GM21390 (cell line): ENCODE measurements at regions not wholly inside any gene's neighbourhood (a gene's known extent, or its start where the extent isn't known, plus 50 kb on each side); places are given as distances from the start of the nearest gene placed in this dataset.
"Not testable (repeated sequence)": the region's sequence is repeated elsewhere in the genome, so short reads cannot be mapped to it uniquely, and the experiment has no call there.

Source experiments
- ATAC-seq: cut with Tn5 transposase; IDR thresholded peaks from one replicate; pipeline ENCODE4 v1.9.1; 2021; ENCODE audit not compliant: unreplicated experiment

DNA sequence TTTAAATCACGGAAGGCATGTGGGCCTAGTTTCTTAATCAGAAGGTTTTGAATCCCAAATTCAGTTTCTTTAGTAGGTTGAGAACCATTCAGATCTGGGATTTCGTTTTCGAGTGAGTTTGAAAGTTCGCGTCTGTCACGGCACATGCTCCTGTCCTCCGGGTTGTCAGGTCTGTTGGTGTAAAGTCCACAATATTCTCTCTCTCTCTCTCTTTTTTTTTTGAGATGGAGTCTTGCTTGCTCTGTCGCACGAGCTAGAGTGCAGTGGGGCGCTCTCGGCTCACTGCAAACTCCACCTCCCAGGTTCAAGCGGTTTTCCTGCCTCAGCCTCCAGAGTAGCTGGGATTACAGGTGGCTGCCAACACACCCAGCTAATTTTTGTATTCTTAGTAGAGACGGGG, 4390.6 kb upstream of the TPTE start:
- not testable (repeated sequence) for ATAC-seq

DNA sequence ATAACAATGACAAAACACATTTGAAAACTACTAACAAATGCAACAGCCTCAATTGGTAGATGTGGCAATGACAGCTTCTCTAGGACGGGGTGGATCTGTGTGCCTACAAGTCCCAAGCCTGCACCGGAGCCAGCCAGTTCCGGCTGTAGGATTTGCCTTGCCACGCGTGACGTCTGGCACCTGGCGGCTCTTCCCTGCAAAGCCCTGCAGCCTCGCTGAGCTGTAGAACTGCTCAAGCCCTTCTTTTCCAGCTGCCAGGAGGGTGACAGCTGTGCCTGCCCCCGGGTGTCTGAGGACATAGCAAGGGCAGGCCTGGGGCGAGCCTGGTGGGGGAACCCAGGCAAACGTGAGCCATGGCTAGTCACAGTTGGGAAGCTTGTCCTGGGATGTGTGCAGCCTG, 4388.0 kb upstream of the TPTE start:
- not testable (repeated sequence) for ATAC-seq

DNA sequence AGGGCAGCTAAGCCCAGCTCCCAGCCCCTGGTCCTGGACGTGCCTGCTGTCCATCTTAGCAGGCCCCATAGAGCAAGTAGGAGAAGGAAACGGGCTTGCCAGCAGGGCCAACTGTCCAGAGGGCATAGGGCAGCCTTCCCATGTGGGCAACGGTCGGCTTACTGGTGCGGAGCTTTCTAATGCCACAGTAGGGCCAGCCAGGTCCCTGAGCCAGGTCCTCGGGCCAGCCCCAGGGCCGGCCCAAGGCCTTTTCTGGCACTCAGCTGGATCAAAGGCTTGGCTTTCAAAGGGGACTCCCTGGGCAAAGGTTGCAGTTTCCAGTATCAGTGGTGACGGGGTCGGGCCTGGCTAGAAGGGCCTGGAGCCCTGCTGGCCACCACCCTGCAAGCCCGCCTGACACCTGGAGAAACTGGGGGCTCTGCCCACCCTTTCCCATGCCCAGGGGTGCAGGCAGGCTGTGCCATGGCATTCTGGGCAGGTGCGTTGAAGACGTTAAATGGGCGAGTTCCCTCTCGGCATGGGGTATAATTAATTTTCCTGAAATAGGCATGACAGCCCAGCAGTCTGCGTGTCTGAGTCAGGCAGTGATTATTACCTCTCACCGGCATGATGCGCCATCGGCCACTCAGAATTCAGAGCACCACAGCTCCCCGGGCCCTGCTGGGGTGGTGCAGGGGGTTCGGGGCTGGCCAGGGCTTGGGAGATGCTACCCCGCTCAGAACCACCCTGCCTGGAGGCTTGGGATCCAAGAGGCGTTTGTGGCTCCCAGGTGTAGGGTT, 4387.3 kb upstream of the TPTE start:
- not testable (repeated sequence) for ATAC-seq

DNA sequence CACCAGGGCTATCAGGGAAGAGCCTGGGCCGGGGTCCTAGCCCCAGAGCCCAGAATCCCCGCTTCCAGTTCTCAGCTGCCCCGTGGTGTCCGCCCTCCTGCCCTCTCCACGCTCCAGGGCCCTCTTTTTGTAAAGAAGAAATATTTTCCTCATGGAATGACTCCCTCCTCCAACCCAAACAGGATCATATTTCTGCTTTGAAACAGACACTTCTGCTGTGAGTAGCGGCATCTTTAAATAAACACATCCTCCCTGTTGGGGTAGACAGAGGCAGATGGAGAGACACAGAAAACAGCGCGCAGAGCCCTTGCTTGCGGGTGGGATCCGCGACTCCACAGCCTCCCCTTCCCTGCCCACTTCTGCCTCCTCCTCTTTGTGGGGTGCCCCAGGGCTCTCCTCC, 4384.7 kb upstream of the TPTE start:
- ATAC-seq: not testable (repeated sequence)

DNA sequence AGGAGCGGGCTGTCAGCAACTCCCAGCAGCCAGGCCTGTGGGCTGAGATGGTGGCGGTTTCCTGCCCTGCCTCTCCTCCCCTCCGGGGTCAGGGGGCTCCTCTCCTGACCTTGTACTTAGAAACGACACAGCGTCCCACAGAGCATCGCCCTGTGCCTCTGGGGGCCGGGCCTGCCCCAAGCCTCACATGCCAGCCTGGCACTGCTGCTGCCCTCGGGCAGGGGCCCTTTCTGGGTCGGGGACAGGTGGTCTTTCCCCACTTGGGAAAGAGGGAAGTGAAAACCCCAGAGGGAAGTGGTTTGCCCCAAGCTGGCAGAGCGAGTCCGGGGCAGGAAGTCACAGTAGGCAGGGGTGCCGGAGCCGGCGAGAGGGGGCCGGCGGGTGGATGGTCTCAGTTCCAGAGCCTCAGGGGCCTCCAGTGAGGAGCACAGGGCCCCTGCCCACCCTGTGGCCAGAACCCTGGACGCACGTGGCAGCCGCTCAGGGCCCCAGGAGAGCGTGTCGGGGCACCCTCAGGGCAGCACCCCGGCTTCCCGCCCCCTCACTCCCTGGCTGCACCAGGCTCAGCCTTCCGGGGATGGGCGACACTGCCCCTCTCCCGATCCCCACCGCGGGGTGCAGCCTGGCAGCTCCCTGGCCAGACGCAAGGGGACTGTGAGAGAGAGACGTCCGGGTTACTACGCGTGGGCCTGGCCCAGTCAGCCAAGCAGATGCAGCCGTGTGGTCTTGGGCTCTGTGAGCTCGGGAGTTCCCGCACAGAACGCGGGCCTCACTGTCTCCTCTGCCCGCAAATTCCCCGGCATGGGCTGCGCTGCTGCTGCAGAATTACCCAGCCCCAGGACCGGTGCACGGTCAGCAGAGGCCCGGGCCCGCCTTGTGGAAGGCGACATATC, 4382.9 kb upstream of the TPTE start:
- ATAC-seq: peak; percentile 48

DNA sequence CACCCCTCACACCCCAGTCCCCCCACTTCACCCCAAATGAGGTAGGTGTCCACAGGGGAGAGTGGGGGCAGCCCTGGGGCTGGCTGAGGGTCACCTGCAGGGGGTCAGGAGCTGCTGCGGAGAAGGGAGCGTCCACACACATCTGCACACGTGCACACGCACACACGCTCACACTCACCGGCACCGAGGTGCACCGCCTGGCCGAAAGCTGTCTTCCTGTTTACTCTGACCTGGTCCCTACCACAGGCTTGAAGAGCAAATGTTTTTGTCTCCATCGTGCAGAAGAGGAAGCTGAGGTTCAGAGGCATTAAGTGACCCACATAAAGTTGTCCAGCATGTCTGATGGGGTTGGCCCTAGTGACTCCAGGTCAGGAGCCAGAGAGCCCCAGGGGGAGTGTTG, 4382.1 kb upstream of the TPTE start:
- ATAC-seq: not testable (repeated sequence)

DNA sequence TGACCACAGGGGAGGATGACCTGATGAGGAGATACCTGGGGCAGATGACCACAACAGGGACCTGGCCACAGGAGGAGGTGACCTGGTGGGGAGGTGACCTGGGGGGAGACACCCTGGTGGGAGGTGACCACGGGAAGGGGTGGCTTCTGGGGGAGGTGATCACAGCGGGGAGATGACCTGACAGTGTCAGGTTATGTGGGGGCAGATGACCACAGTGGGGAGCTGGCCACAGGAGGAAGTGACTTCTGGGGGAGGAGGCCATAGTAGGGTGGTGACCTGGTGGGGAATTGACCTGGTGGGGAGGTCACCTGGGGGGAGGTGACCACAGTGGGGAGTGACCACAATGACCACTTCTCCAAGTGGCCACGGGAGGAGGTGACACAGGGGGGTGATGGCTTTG, 4381.5 kb upstream of the TPTE start:
- not testable (repeated sequence) for ATAC-seq

DNA sequence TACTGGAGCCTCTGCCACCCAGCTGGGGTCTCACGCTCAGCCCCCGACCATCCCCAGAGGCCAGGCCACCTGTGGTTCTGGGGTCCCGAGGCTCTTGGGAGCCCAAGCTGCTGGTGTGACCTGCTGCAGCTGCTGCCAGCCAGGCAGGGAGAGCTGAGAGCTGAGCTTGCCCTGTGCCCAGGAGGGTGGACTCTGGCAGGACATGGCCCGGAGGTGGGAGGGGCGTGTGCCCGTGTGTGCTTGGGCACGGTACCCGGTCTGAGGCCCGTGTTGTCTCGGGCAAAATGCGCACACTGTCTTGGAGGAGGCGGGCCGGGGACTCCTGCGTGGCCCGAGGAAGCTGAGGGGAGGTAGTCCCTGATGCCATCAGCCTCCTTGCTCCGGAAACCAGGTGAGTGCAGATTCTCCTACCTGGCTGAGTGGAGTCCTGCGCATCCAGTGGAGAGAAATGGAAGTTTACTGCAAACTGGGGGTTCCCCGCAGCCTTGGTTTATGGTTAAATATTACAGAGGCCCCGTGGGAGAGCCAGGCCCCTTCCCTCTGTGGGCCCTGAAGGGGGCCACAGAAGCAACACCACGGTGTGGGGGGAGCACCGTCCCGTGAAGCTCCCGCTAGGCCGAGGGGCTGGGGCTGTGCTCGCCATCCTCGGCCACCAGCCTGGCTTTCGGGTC, 4380.8 kb upstream of the TPTE start:
- not testable (repeated sequence) for ATAC-seq

DNA sequence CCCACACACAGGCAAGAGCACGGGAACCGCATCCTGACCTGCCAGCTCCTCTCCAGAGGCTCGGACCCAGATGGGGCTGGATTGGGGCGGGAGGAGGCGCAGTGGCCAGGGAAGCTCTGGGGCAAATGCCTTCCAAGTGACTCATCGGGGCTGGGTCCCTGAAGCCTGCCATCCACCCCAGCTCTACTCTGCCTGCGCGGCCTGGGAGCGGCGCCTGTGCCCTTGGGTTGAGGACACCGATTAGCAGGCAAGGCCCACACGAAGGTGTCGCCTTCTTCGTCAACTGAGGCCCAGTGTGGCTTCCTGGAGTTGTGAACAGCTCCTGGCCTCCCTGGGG, 4380.3 kb upstream of the TPTE start:
- not testable (repeated sequence) for ATAC-seq

- not testable (repeated sequence) for ATAC-seq
These were observed 4368.2 kb upstream of the TPTE start for GRCh38 chr21:6153154-6153553.

GRCh38 chr21:6154524-6155320, 4366.7 kb upstream of the TPTE start:
- ATAC-seq: not testable (repeated sequence)

DNA sequence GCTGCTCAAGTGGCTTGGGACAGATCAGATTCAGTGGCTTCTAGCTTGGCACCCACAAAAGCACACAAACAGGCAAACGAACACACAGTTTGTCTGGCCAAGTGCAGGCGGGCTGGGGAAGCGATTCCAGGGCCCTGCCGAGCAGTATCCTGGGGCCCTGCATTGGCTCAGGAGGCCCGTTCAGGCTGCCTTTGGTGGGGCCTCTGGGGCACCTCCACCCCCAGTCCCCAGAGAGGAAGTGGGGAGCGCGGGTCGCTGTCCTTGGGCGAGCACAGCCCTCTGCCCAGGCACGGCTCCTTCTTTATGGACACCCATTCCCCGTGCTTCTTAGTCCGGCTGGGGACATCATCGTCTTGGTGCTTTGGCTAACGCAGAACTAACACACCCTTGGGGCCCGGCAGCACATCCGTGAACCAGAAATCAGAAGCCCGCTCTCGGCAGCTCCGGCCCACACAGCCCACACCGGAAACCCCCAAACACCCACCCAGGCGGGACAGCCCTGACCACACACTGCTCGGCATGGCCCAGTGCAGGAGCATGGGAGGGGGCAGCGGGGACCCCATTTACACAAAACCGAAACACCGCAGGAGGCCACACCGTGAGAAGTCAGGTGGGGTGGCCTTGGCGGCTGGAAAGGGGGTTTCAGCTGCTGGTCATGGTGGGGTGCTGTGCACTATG, 4364.5 kb upstream of the TPTE start:
- ATAC-seq: not testable (repeated sequence)

DNA sequence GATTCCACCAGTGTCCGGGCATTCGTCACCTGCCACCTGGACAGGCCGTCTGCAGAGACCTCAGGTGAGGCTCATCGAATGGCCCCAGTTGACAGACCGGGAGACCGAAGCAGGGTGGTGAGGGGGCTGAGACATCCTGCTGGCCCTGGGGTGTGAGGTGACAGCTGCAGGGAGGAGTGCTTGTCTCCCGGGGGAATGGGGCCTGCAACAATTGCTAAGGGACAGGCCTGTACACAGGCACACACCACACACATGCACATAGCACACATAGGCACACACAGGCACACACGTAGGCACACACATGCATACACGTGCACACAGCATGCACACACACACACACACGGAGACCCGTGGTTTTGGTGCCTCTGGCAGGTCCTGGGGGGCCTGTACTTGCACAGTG, 4363.9 kb upstream of the TPTE start:
- ATAC-seq: not testable (repeated sequence)

DNA sequence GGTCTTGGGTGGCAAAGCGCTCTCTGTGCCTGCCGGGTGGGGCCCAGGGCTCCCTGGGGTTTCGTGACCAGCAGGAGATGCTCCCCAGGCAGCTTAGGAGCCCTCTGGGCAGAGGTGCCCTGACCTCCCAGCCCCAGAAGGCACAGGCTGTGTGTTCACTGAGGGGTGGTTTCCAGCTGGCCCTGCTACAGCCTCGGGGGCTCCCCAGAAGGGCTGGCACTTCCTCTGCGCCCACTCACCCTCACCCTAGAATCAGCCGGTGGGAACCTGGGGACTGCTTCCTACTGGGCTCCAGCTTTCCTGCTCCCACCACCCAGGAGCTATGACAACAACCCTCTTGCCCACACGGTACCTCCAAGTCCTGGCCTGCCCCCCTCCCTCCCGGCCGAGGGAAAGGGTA, 4363.2 kb upstream of the TPTE start:
- ATAC-seq: not testable (repeated sequence)
